WI38 (cell line): ENCODE measurements at regions not wholly inside any gene's neighbourhood (a gene's known extent, or its start where the extent isn't known, plus 50 kb on each side); places are given as distances from the start of the nearest gene placed in this dataset.

Experiments used
- H3K4me3 ChIP-seq: 2 replicates; pipeline ENCODE4 v1.5.1; 2011; ENCODE audit warnings: low read depth, mild to moderate bottlenecking, control low read depth, low read length
- CTCF ChIP-seq: IDR thresholded peaks from 2 replicates; pipeline ENCODE4 v1.5.1; 2012; ENCODE audit warnings: low read depth, mild to moderate bottlenecking, control low read depth, low read length

- TF ChIP-seq CTCF, result no peak
- no peak overlapping the region for H3K4me3 ChIP-seq
These were observed 148.7 kb downstream of the FCRL5 start for GRCh38 chr1:157403608-157404007.

- no peak overlapping the region for H3K4me3 ChIP-seq
- no peak for TF ChIP-seq CTCF
These were observed 149.1 kb downstream of the FCRL5 start for GRCh38 chr1:157403203-157403602.

- H3K4me3 ChIP-seq, result no peak overlapping the region
- no peak for TF ChIP-seq CTCF
These were observed 151.5 kb downstream of the FCRL5 start for GRCh38 chr1:157400766-157401165.

- TF ChIP-seq CTCF, result no peak
- no peak overlapping the region for H3K4me3 ChIP-seq
These were observed 152.3 kb downstream of the FCRL5 start for GRCh38 chr1:157399984-157400382.

- no peak for TF ChIP-seq CTCF
These were observed 152.9 kb downstream of the FCRL5 start for GRCh38 chr1:157399343-157399983.

GRCh38 chr1:157390651-157391050, 161.7 kb downstream of the FCRL5 start:
- no peak for TF ChIP-seq CTCF
- no peak overlapping the region for H3K4me3 ChIP-seq

More at GRCh38 chr1:157399343-157399983, 152.9 kb downstream of the FCRL5 start:
- H3K4me3 ChIP-seq, result no peak overlapping the region

- TF ChIP-seq CTCF, result no peak
- no peak overlapping the region for H3K4me3 ChIP-seq
These were observed 164.3 kb downstream of the FCRL5 start for GRCh38 chr1:157388057-157388456.
